Psoas muscle (tissue), 7 donors: ENCODE measurements at regions not wholly inside any gene's neighbourhood (a gene's known extent, or its start where the extent isn't known, plus 50 kb on each side); places are given as distances from the start of the nearest gene placed in this dataset.

ENCODE experiments used
- ATAC-seq, 4 donors: fragments of 200-7000 bp; cut with Tn5 transposase; one replicate each; pipeline ENCODE4 v1.9.1; 2020; ENCODE audit warnings: moderate library complexity in 3 of 4, mild to moderate bottlenecking in 2 of 4
- DNase-seq, 2 donors: peaks; one replicate each; pipeline ENCODE4 v3.0.0-alpha.2; 2020
- H3K27ac ChIP-seq: fragments of 200-600 bp; one replicate; pipeline ENCODE4 v1.8.0; 2022
- H3K27me3 ChIP-seq, 3 donors: fragments of 200-600 bp in 1 of 3; one replicate each; pipeline versions ENCODE4 v1.6.1 to v1.8.0; 2013 to 2022; ENCODE audit warnings: low read length in 2 of 3, mild to moderate bottlenecking in 2 of 3, moderate library complexity in 1 of 3; ENCODE audit not compliant: insufficient read depth in 3 of 3
- H3K36me3 ChIP-seq, 2 donors: fragments of 200-600 bp in 1 of 2; one replicate each; pipeline versions ENCODE4 v1.6.1 to v1.8.0; 2013 to 2022; ENCODE audit warnings: low read depth in 1 of 2, mild to moderate bottlenecking in 1 of 2, moderate library complexity in 1 of 2; ENCODE audit not compliant: insufficient read depth in 1 of 2
- H3K4me1 ChIP-seq: fragments of 200-600 bp; one replicate; pipeline ENCODE4 v1.8.0; 2022
- H3K4me3 ChIP-seq: fragments of 200-600 bp; one replicate; pipeline ENCODE4 v1.8.0; 2022; ENCODE audit warnings: mild to moderate bottlenecking
- H3K9me3 ChIP-seq: fragments of 200-600 bp; one replicate; pipeline ENCODE4 v1.8.0; 2022
- CTCF ChIP-seq: fragments of 200-600 bp; IDR thresholded peaks from one replicate; pipeline ENCODE4 v1.8.0; 2022; ENCODE audit warnings: antibody characterized with exemption
- WGBS, 3 donors: extraction: QIAGEN DNeasy Blood & Tissue Kit; methylation state at CpG; one replicate each; pipeline versions ENCODE4 v1.1.6 to v1.1.7; 2013; 5-methylcytosine and 5-hydroxymethylcytosine counted together
- intact Hi-C, 2 donors: fragments of 100-400 bp; cut with DNase I; formaldehyde crosslinking; loops; one replicate each; pipeline versions ENCODE4 v1.11.0 to v1.14.2; 2022
- donor health status: healthy with polysubstance abuse.
- donor health status: DM: no; HTN: no; CAD: no; lungs with moderate emphysema.
- donor health status: Bipolar disorder and iron deficiency.
- donor health status: healthy.
- donor health status: DM: yes; HTN: yes; CAD: no.
- donor health status: DM: no; HTN: no; CAD: no.
- donor health status: DM: yes; HTN: yes; CAD: no.

- ATAC-seq (no peak), DNase-seq (no peak)
- no peaks in the 10 kb centered on the region for H3K9me3 ChIP-seq
- no peaks in the 10 kb centered on the region for H3K4me1 ChIP-seq
- intact Hi-C loops: no loop called here
- no peak overlapping the region for H3K27ac ChIP-seq
- TF ChIP-seq CTCF: no peak
- H3K27me3 ChIP-seq: no peaks in the 10 kb centered on the region
- H3K36me3 ChIP-seq: no peaks in the 10 kb centered on the region
- H3K4me3 ChIP-seq: no peak overlapping the region
- WGBS, 3 donors: 87 to 89% (median 88%) methylated on average over 4 of the region's 4 CpGs
These were observed 726.1 kb downstream of the CDH18 start for GRCh38 chr5:19261879-19262278.

- H3K4me1 ChIP-seq: no peaks in the 10 kb centered on the region
- H3K27me3 ChIP-seq: no peaks in the 10 kb centered on the region
- H3K4me3 ChIP-seq: no peak overlapping the region
- H3K27ac ChIP-seq: no peak overlapping the region
- WGBS, 3 donors: 44 to 59% (median 52%) methylated on average over 2 of the region's 2 CpGs
- TF ChIP-seq CTCF: no peak
- no peak for ATAC-seq
- DNase-seq: no peak
- intact Hi-C loops: no loop called here
- no peaks in the 10 kb centered on the region for H3K36me3 ChIP-seq
- H3K9me3 ChIP-seq: no peaks in the 10 kb centered on the region
These were observed 723.2 kb downstream of the CDH18 start for GRCh38 chr5:19264821-19265220.

GRCh38 chr5:19266791-19267190 lies 721.2 kb downstream of the CDH18 start:
- intact Hi-C loops: no loop called here
- 49 to 52% (median 50%) methylated on average over 4 of the region's 4 CpGs for WGBS, 3 donors

DNA sequence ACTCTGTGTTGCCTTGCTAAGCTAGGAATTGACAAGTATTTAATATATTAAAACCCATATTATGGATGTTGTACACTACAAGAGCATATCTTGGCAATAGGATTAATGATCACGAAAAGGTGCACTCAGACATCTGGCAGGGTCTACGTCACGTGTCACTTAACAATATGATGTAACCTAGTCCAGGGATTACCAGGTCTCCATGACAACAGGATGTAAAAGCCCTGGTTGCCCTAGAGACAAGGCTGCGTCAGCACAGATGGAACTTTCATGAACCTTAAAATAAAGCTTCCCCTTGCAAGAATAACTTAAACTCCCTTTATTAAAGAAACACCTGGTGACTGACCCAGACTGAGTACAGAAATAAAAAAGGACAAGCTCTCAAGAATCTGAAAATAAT lies 717.8 kb downstream of the CDH18 start:
- Histone ChIP-seq H3K27ac (no peak overlapping the region), H3K4me1 (no peaks in the 10 kb centered on the region), H3K9me3 (no peaks in the 10 kb centered on the region), H3K27me3 (no peaks in the 10 kb centered on the region), H3K36me3 (no peaks in the 10 kb centered on the region), H3K4me3 (no peak overlapping the region)
- intact Hi-C loops: no loop called here
- WGBS, 3 donors: 36 to 55% (median 43%) methylated on average over 4 of the region's 4 CpGs
- DNase-seq: no peak
- no peak for ATAC-seq
- no peak for TF ChIP-seq CTCF

More at GRCh38 chr5:19266791-19267190, 721.2 kb downstream of the CDH18 start:
- no peak for ATAC-seq
- Histone ChIP-seq H3K36me3 (no peaks in the 10 kb centered on the region), H3K4me1 (no peaks in the 10 kb centered on the region), H3K9me3 (no peaks in the 10 kb centered on the region), H3K4me3 (no peak overlapping the region), H3K27ac (no peak overlapping the region), H3K27me3 (no peaks in the 10 kb centered on the region)
- DNase-seq: no peak
- no peak for TF ChIP-seq CTCF

- Histone ChIP-seq H3K27ac (no peak overlapping the region), H3K9me3 (no peaks in the 10 kb centered on the region), H3K27me3 (no peaks in the 10 kb centered on the region), H3K36me3 (no peaks in the 10 kb centered on the region), H3K4me3 (no peak overlapping the region), H3K4me1 (no peaks in the 10 kb centered on the region)
- ATAC-seq: no peak
- TF ChIP-seq CTCF: no peak
- 81 to 86% (median 82%) methylated on average over 3 of the region's 3 CpGs for WGBS, 3 donors
- intact Hi-C loops: no loop called here
- DNase-seq: no peak
These were observed 713.4 kb downstream of the CDH18 start for GRCh38 chr5:19274578-19274977.
